NOMO-1 treated with dmso at 0.1 percent for 144 hours (cell line): ENCODE measurements at regions not wholly inside any gene's neighbourhood (a gene's known extent, or its start where the extent isn't known, plus 50 kb on each side); places are given as distances from the start of the nearest gene placed in this dataset.
"Not testable (repeated sequence)": the region's sequence is repeated elsewhere in the genome, so short reads cannot be mapped to it uniquely, and the experiment has no call there.

ENCODE experiments used
- DNase-seq: peaks from one replicate; lab custom pipeline; 2025; ENCODE audit not compliant: unreplicated experiment; lab: John Stamatoyannopoulos, UW

GRCh38 chr11:43177975-43178374 is 133.8 kb upstream of the API5 start:
- DNase-seq = no peak

GRCh38 chr11:43194459-43194858 is 117.3 kb upstream of the API5 start:
- not testable (repeated sequence) for DNase-seq

- DNase-seq = no peak
Observed at GRCh38 chr11:43197379-43197778, 114.4 kb upstream of the API5 start.

GRCh38 chr11:43200031-43200430 is 111.8 kb upstream of the API5 start:
- DNase-seq = no peak

GRCh38 chr11:43212279-43212678 is 99.5 kb upstream of the API5 start:
- DNase-seq = no peak

GRCh38 chr11:43214471-43214870 is 97.3 kb upstream of the API5 start:
- no peak for DNase-seq

GRCh38 chr11:43217849-43218248 is 93.9 kb upstream of the API5 start:
- DNase-seq = no peak

- DNase-seq = no peak
Observed at GRCh38 chr11:43222215-43222614, 89.6 kb upstream of the API5 start.

GRCh38 chr11:43223026-43223425 is 88.8 kb upstream of the API5 start:
- no peak for DNase-seq

GRCh38 chr11:43234881-43235280 is 76.9 kb upstream of the API5 start:
- no peak for DNase-seq

GRCh38 chr11:43238341-43238740 is 73.5 kb upstream of the API5 start:
- no peak for DNase-seq

GRCh38 chr11:43239791-43240190 is 72.0 kb upstream of the API5 start:
- DNase-seq = no peak

GRCh38 chr11:43242401-43242800 is 69.4 kb upstream of the API5 start:
- no peak for DNase-seq

GRCh38 chr11:43243927-43244326 is 67.9 kb upstream of the API5 start:
- DNase-seq = no peak

GRCh38 chr11:43245466-43245865 is 66.3 kb upstream of the API5 start:
- no peak for DNase-seq

- no peak for DNase-seq
Observed at GRCh38 chr11:43250309-43250708, 61.5 kb upstream of the API5 start.

- no peak for DNase-seq
Observed at GRCh38 chr11:43261775-43262174, 50.0 kb upstream of the API5 start.
